Breast epithelium (tissue), 3 donors: ENCODE measurements at regions not wholly inside any gene's neighbourhood (a gene's known extent, or its start where the extent isn't known, plus 50 kb on each side); places are given as distances from the start of the nearest gene placed in this dataset.

Experiments
- POLR2A ChIP-seq: fragments of 450-650 bp; IDR thresholded peaks from one replicate; pipeline ENCODE4 v1.6.1; 2016; ENCODE audit warnings: antibody characterized with exemption, mild to moderate bottlenecking, moderate library complexity
- POLR2AphosphoS5 ChIP-seq, 3 donors: sonication (generic); formaldehyde crosslinking; IDR thresholded peaks; one replicate each; pipeline ENCODE4 v1.6.1; 2017; ENCODE audit warnings: antibody characterized with exemption in 3 of 3
- TF ChIP-seq, protein P1 (sequence below), 3 donors: fragments of 450-650 bp; IDR thresholded peaks; one replicate each; pipeline ENCODE4 v1.5.1; 2016 to 2017; ENCODE audit warnings: antibody characterized with exemption in 3 of 3, mild to moderate bottlenecking in 3 of 3, moderate library complexity in 3 of 3

DNA sequence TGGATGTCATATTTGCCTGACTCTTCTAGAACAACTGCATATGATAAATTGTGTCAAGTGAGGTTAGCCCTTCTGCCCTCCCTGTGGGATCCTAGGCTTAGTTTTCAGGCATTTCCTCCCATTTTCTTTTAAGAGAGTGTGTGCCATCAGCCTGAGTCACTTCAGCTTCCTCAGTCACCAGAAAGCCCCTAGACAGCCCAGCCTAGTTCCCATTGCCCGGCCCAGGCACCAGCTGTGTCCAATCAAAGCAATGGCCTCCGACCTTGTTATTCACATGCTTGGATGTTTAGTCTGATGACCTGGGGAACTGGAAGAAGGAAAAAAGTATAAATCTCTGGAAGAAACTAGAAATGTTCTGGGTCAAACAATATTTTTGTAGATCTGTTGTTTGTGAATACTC lies 221.9 kb upstream of the LRIG1 start:
- TF ChIP-seq, protein P1, sequence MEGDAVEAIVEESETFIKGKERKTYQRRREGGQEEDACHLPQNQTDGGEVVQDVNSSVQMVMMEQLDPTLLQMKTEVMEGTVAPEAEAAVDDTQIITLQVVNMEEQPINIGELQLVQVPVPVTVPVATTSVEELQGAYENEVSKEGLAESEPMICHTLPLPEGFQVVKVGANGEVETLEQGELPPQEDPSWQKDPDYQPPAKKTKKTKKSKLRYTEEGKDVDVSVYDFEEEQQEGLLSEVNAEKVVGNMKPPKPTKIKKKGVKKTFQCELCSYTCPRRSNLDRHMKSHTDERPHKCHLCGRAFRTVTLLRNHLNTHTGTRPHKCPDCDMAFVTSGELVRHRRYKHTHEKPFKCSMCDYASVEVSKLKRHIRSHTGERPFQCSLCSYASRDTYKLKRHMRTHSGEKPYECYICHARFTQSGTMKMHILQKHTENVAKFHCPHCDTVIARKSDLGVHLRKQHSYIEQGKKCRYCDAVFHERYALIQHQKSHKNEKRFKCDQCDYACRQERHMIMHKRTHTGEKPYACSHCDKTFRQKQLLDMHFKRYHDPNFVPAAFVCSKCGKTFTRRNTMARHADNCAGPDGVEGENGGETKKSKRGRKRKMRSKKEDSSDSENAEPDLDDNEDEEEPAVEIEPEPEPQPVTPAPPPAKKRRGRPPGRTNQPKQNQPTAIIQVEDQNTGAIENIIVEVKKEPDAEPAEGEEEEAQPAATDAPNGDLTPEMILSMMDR (IDR thresholded peaks at IDR 0.05): no peak
- TF ChIP-seq POLR2A (no peak), POLR2AphosphoS5 (IDR thresholded peaks at IDR 0.05) (no peak)
